Erythroblast (primary cell): ENCODE measurements at regions not wholly inside any gene's neighbourhood (a gene's known extent, or its start where the extent isn't known, plus 50 kb on each side); places are given as distances from the start of the nearest gene placed in this dataset.

Experiments used
- GATA1 ChIP-seq: IDR thresholded peaks from 2 replicates; pipeline ENCODE4 v1.6.1; 2011; ENCODE audit warnings: low read depth, mild to moderate bottlenecking, control low read depth, low read length, moderate library complexity
- POLR2A ChIP-seq: IDR thresholded peaks from 2 replicates; pipeline ENCODE4 v1.6.1; 2011; ENCODE audit warnings: mild to moderate bottlenecking, low read length

DNA sequence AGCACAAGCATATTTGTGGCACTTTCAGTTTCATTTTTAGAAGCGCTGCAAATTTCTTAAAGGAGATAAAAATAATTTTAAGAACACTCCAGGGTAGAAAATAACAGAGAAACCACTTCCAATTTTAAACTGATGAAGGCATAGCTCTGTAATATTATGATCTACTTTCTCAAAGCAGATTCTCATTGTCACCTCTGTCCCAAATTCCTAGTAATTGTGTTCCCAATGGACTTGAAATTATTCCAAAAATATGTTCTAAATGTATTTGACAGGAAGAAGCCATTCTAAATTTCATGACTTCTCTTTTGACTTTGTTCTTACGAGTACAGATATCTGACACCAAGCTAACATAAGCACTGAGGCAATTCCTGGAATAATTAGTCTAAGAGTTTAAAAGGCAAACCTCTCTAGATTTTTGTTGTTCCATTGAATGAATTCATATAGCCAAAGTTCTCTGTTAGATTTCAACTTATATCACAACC is 140.2 kb upstream of the CARMIL1 start:
- TF ChIP-seq POLR2A (no peak), GATA1 (no peak)
